Transverse colon (tissue), 4 donors: ENCODE measurements at regions not wholly inside any gene's neighbourhood (a gene's known extent, or its start where the extent isn't known, plus 50 kb on each side); places are given as distances from the start of the nearest gene placed in this dataset.

Source experiments
- EP300 ChIP-seq: sonication (generic); formaldehyde crosslinking; IDR thresholded peaks from one replicate; pipeline ENCODE4 v1.6.1; 2017; ENCODE audit warnings: antibody characterized with exemption, low read depth
- POLR2A ChIP-seq: fragments of 450-650 bp; IDR thresholded peaks from one replicate; pipeline ENCODE4 v1.6.1; 2016; ENCODE audit warnings: antibody characterized with exemption, mild to moderate bottlenecking, moderate library complexity
- POLR2AphosphoS5 ChIP-seq, 3 donors: sonication (generic); formaldehyde crosslinking; IDR thresholded peaks; one replicate each; pipeline ENCODE4 v1.6.1; 2016; ENCODE audit warnings: antibody characterized with exemption in 3 of 3
- TF ChIP-seq, protein P1 (sequence below), 5 experiments: fragments of 200-600 bp in 3 of 5; fragments of 450-650 bp in 2 of 5; sonication (generic) in 3 of 5; IDR thresholded peaks; 1 replicate in 2 of 5; 2 replicates in 3 of 5; pipeline ENCODE4 v1.5.1; 2016 to 2017; ENCODE audit warnings: antibody characterized with exemption in 5 of 5, inconsistent platforms in 3 of 5, mild to moderate bottlenecking in 2 of 5, moderate library complexity in 1 of 5

DNA sequence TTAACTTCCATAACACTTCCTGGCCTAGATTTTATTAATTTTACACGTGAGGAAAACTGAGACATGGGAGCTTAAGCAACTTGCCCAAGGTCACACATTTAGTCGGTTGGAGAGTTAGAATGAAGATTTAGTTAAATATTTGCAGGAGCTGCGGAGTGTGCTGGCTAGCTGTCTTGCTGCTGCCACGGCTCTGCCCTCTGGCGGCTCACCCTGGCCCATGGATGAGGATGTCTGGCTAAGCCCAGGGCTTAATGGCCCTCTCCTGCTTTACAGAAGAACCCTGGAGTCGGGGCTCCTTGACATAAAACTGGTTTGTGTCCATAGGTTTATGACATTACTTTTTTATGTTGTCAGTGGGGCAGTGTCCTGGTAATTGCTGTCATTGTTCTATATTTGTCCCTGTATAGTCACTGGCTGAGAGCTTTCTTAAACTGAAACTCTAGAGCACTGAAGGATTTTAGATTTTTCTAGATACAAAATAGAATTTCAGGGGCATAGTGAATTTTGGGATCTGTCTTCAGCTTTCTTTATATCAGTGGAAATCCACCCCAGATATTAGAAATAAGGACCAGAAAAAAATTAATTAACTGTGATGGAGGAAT lies 88.9 kb upstream of the WLS start:
- TF ChIP-seq POLR2A (no peak), EP300 (no peak), POLR2AphosphoS5 (IDR thresholded peaks at IDR 0.05) (no peak)
- TF ChIP-seq, protein P1, sequence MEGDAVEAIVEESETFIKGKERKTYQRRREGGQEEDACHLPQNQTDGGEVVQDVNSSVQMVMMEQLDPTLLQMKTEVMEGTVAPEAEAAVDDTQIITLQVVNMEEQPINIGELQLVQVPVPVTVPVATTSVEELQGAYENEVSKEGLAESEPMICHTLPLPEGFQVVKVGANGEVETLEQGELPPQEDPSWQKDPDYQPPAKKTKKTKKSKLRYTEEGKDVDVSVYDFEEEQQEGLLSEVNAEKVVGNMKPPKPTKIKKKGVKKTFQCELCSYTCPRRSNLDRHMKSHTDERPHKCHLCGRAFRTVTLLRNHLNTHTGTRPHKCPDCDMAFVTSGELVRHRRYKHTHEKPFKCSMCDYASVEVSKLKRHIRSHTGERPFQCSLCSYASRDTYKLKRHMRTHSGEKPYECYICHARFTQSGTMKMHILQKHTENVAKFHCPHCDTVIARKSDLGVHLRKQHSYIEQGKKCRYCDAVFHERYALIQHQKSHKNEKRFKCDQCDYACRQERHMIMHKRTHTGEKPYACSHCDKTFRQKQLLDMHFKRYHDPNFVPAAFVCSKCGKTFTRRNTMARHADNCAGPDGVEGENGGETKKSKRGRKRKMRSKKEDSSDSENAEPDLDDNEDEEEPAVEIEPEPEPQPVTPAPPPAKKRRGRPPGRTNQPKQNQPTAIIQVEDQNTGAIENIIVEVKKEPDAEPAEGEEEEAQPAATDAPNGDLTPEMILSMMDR (IDR thresholded peaks at IDR 0.05) = peak; percentile 70 to 85 (median 77)
